ENCODE measurements at regions not wholly inside any gene's neighbourhood (a gene's known extent, or its start where the extent isn't known, plus 50 kb on each side); places are given as distances from the start of the nearest gene placed in this dataset.

DNA sequence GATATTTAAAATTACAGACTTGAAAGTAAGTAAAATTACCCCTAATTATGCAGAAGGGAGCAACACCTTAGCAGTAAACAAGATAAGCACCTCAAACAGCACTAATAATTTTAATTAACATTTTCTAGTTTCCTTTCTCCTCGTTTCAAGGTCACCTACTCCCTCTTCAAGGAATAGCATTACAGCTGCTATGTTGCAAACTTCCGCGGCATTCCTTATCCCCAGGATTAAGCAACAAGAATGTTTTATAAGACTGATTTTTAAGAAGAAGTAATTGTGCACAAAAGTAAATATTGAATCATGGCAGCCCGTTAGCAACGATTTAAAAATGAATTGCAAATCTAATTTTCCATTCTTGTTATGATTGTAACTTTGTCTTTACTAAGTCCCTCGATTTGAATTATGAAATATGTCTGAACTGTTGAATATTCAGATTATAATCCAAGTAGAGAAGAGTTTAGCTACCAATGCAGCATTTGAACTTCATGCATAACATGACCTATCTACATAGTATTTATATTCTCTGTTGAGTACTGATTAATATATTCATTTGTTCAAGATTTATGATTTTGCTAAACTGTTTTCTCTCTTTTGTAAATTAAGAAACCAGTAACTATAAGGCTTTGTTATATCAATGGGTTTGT lies 593.5 kb upstream of the MGMT start:
- intact Hi-C loops (cut with micrococcal nuclease): no loop called here
- BruUV-seq (replicated peaks): no TSS peak

DNA sequence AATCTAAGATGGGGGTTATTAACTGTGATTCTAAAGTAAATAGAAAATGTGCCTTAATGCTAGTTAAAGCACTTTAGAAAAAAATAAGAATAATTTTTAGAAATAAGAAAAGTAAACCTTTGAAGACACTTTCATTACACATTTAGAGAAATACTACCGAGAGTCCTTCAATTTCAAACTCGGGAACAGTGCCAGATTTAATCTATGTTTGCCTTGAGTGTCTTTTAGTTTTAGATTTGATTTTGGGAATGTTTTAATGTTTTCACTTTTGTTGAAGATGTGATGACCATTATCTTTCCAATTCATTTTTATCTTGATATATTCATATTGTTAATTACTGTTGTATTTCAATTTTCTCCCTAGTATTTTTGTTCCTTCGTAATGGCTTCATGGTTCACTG lies 592.7 kb upstream of the MGMT start:
- Histone ChIP-seq H3K4me2 (ENCODE audit: low read length) (no peak overlapping the region), H3K4me3 (ENCODE audit: low read length) (no peak overlapping the region), H3K9me3 (ENCODE audit: low read length) (no peaks in the 10 kb centered on the region), H3K79me2 (ENCODE audit: low read length) (no peaks in the 10 kb centered on the region), H3K4me1 (ENCODE audit: insufficient read depth, low read length) (no peaks in the 10 kb centered on the region), H3K27me3 (ENCODE audit: low read length) (no peaks in the 10 kb centered on the region), H2AFZ (ENCODE audit: low read length) (no peak overlapping the region), H3K36me3 (ENCODE audit: low read depth, low read length) (no peaks in the 10 kb centered on the region), H3F3A (ENCODE audit: low read length, unreplicated experiment) (no peaks in the 10 kb centered on the region), H3K9ac (ENCODE audit: low read length) (no peak overlapping the region), H3K27ac (ENCODE audit: low read length) (no peak overlapping the region), H3K9me2 (replicated peaks; ENCODE audit: low read length) (no peaks in the 10 kb centered on the region), H4K20me1 (ENCODE audit: low read length) (no peaks in the 10 kb centered on the region)
- intact Hi-C loops (cut with micrococcal nuclease): no loop called here
- BruUV-seq (replicated peaks): no TSS peak
- ChIA-PET CTCF (no interaction called here), POLR2A (ENCODE audit: unreplicated experiment) (no interaction called here)
- TF ChIP-seq EZH2 (IDR thresholded peaks at IDR 0.05; ENCODE audit: low read length, unreplicated experiment) (no peak), EZH2phosphoT487 (IDR thresholded peaks at IDR 0.05; ENCODE audit: borderline replicate concordance, low read length) (no peak)
- TF ChIP-seq, protein P1, sequence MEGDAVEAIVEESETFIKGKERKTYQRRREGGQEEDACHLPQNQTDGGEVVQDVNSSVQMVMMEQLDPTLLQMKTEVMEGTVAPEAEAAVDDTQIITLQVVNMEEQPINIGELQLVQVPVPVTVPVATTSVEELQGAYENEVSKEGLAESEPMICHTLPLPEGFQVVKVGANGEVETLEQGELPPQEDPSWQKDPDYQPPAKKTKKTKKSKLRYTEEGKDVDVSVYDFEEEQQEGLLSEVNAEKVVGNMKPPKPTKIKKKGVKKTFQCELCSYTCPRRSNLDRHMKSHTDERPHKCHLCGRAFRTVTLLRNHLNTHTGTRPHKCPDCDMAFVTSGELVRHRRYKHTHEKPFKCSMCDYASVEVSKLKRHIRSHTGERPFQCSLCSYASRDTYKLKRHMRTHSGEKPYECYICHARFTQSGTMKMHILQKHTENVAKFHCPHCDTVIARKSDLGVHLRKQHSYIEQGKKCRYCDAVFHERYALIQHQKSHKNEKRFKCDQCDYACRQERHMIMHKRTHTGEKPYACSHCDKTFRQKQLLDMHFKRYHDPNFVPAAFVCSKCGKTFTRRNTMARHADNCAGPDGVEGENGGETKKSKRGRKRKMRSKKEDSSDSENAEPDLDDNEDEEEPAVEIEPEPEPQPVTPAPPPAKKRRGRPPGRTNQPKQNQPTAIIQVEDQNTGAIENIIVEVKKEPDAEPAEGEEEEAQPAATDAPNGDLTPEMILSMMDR (conservative IDR thresholded peaks at IDR 0.05; ENCODE audit: low read depth, low read length): no peak
- DNase-seq (no peak), ATAC-seq (no peak)

More for the DNA sequence above, 593.5 kb upstream of the MGMT start:
- Histone ChIP-seq H3K4me3 (ENCODE audit: low read length) (no peak overlapping the region), H4K20me1 (ENCODE audit: low read length) (no peaks in the 10 kb centered on the region), H3K9me2 (replicated peaks; ENCODE audit: low read length) (no peaks in the 10 kb centered on the region), H3K27me3 (ENCODE audit: low read length) (no peaks in the 10 kb centered on the region), H3K9me3 (ENCODE audit: low read length) (no peaks in the 10 kb centered on the region), H3K27ac (ENCODE audit: low read length) (no peak overlapping the region), H3K79me2 (ENCODE audit: low read length) (no peaks in the 10 kb centered on the region), H3F3A (ENCODE audit: low read length, unreplicated experiment) (no peaks in the 10 kb centered on the region), H3K36me3 (ENCODE audit: low read depth, low read length) (no peaks in the 10 kb centered on the region), H3K4me1 (ENCODE audit: insufficient read depth, low read length) (no peaks in the 10 kb centered on the region), H3K9ac (ENCODE audit: low read length) (no peak overlapping the region), H2AFZ (ENCODE audit: low read length) (no peak overlapping the region), H3K4me2 (ENCODE audit: low read length) (no peak overlapping the region)
- ATAC-seq: no peak
- no peak for DNase-seq
- CTCF ChIA-PET: no interaction called here
- TF ChIP-seq, protein P1 (conservative IDR thresholded peaks at IDR 0.05; ENCODE audit: low read depth, low read length): no peak
- no peak for TF ChIP-seq EZH2 (IDR thresholded peaks at IDR 0.05; ENCODE audit: low read length, unreplicated experiment)
- TF ChIP-seq EZH2phosphoT487 (IDR thresholded peaks at IDR 0.05; ENCODE audit: borderline replicate concordance, low read length): no peak
- POLR2A ChIA-PET (ENCODE audit: unreplicated experiment): no interaction called here

DNA sequence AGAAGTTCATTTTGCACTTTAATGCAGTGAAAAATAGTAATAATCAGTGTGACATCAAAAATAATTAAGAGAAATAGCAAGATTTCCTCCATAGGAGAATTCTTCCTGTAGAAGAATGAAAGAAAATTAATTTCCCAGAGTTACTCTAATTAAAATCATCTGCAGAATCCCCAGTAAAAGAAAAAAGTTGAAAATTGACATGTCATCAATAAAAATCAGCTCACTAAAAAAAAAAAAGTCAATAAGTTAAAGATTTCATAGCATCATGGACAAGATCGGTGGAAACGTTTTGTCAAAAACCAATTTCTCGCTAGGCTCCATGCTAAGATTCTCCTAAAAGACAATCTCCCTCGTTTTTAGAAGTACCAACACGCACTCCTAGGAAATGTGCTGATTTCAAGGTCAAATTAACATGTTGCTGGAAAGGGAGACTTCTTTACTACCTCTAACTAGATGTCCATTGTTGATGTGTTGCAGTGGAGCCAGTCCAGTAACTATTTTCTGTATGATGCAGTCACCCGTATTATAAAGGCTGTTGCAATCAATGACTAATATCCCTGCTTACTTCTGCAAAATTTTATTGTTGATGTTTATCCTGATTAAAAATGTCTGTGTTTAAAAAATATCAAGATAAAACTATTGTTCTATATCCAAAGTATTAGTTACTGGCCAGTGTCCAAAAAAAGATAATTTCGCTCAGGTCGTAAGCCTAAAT lies 591.9 kb upstream of the MGMT start:
- no peak overlapping the region for H3K9ac ChIP-seq (ENCODE audit: low read length)
- H2AFZ ChIP-seq (ENCODE audit: low read length): no peak overlapping the region
- ChIA-PET POLR2A (ENCODE audit: unreplicated experiment) (no interaction called here), CTCF (no interaction called here)
- ATAC-seq: no peak
- H3K4me1 ChIP-seq (ENCODE audit: insufficient read depth, low read length): no peaks in the 10 kb centered on the region
- no TSS peak for BruUV-seq (replicated peaks)
- H3K9me2 ChIP-seq (replicated peaks; ENCODE audit: low read length): no peaks in the 10 kb centered on the region
- no peak overlapping the region for H3K4me3 ChIP-seq (ENCODE audit: low read length)
- no peaks in the 10 kb centered on the region for H3F3A ChIP-seq (ENCODE audit: low read length, unreplicated experiment)
- no peaks in the 10 kb centered on the region for H3K36me3 ChIP-seq (ENCODE audit: low read depth, low read length)
- no peaks in the 10 kb centered on the region for H3K27me3 ChIP-seq (ENCODE audit: low read length)
- peak; percentile 13 for DNase-seq
- TF ChIP-seq, protein P1 (conservative IDR thresholded peaks at IDR 0.05; ENCODE audit: low read depth, low read length): no peak
- TF ChIP-seq EZH2 (IDR thresholded peaks at IDR 0.05; ENCODE audit: low read length, unreplicated experiment): no peak
- TF ChIP-seq EZH2phosphoT487 (IDR thresholded peaks at IDR 0.05; ENCODE audit: borderline replicate concordance, low read length): no peak
- no peaks in the 10 kb centered on the region for H3K79me2 ChIP-seq (ENCODE audit: low read length)
- H3K9me3 ChIP-seq (ENCODE audit: low read length): no peaks in the 10 kb centered on the region
- no peak overlapping the region for H3K4me2 ChIP-seq (ENCODE audit: low read length)
- intact Hi-C loops (cut with micrococcal nuclease): no loop called here
- no peaks in the 10 kb centered on the region for H4K20me1 ChIP-seq (ENCODE audit: low read length)
- no peak overlapping the region for H3K27ac ChIP-seq (ENCODE audit: low read length)

All from PC-3 (cell line).